Activated CD4-positive, alpha-beta T cell treated with anti-CD3 and anti-CD28 coated beads, Interleukin-2, amount 50 U/mL, for 1 hour (primary cell): ENCODE measurements at regions not wholly inside any gene's neighbourhood (a gene's known extent, or its start where the extent isn't known, plus 50 kb on each side); places are given as distances from the start of the nearest gene placed in this dataset.

Experiments
- DNase-seq: peaks from one replicate; pipeline ENCODE4 v3.0.0-alpha.2; 2020

DNA sequence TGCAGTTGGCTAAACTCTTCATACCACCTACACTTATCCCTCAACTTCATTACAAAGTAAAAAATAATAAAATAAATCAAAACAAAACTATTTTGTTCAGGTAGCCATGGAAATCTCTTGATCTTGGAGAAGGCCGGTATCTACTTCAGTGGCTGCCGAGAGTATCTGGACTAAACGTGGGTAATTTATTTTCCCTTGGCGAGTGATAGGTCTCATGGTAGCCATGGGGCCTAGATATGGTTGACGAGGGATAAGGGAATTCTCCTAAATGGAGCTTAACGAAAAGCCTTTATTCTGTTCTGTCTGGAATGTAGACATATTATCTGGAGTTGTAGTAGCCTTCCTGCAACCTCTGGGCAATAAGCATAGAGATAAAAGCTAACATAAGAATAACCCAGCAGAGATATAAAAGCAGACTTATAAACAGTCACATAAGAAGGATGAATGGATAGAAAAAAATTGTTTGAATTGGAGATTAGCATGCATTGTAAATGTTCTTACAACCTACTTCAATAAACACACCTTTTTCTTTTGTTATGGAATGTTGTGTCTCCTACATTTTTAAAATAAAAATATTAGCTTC lies 281.3 kb upstream of the ARRDC4 start:
- DNase-seq, result no peak

GRCh38 chr15:97680606-97681220 lies 279.8 kb upstream of the ARRDC4 start:
- no peak for DNase-seq

- DNase-seq, result no peak
These were observed 276.7 kb upstream of the ARRDC4 start for GRCh38 chr15:97683831-97684230.

GRCh38 chr15:97684249-97684648 lies 276.3 kb upstream of the ARRDC4 start:
- no peak for DNase-seq

- DNase-seq, result no peak
These were observed 274.2 kb upstream of the ARRDC4 start for GRCh38 chr15:97686324-97686723.

DNA sequence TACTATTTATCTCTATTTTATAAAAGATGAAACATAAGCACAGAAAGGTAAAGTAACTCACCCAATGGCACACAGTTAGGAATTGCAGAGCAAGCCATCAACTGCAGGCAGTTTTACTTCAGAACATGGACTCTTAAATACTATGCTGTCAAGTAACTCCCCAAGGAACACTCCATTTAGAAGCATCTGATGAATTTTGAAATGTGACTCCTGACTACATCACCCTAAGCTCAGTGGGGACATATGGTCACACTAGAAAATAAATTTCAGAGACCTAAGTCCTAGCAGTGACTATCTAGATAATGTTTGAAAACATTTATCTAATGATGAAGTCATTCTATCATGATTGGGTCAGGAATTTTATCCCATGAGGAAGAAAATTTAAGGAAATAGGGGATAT lies 272.8 kb upstream of the ARRDC4 start:
- DNase-seq, result no peak

- no peak for DNase-seq
These were observed 272.3 kb upstream of the ARRDC4 start for GRCh38 chr15:97688177-97688576.

DNA sequence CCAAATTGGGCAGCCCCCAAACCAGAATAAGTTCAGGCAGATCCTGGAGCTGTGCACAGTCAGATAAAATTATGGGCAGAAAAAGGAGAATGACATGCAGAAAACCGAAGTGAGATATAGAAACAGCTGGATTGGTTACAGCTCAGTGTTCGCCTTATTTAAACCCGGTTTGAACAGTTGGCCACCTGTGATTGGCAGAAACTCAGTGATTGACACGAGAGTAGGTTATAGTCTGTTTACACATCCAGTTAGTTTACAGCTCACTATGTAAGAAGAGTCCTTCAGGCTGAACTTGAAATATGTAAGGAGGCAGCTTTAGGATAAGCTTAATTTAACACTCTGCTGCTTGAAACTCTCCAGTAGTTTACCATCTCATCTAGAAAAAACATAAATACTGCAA lies 271.6 kb upstream of the ARRDC4 start:
- DNase-seq, result no peak

GRCh38 chr15:97691078-97691477 lies 269.4 kb upstream of the ARRDC4 start:
- DNase-seq, result no peak

DNA sequence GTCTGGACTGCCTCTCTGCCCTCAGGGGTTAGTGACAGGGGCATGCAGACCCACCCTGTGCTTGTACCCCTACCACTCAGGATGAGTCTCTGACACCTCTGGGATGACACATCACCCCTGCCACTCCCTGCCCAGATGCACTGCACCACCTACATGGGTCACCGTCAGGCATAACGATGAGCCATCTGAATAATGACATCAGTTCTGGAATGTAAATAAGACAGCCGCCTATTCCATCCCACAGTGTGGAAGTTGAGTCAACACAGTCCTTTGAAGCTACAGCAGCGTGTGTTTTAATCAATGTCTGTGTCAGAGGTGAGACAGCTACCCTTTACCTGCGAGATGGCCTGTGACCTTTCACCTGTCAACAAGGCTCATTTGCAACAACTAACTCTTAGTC lies 268.7 kb upstream of the ARRDC4 start:
- DNase-seq, result no peak

DNA sequence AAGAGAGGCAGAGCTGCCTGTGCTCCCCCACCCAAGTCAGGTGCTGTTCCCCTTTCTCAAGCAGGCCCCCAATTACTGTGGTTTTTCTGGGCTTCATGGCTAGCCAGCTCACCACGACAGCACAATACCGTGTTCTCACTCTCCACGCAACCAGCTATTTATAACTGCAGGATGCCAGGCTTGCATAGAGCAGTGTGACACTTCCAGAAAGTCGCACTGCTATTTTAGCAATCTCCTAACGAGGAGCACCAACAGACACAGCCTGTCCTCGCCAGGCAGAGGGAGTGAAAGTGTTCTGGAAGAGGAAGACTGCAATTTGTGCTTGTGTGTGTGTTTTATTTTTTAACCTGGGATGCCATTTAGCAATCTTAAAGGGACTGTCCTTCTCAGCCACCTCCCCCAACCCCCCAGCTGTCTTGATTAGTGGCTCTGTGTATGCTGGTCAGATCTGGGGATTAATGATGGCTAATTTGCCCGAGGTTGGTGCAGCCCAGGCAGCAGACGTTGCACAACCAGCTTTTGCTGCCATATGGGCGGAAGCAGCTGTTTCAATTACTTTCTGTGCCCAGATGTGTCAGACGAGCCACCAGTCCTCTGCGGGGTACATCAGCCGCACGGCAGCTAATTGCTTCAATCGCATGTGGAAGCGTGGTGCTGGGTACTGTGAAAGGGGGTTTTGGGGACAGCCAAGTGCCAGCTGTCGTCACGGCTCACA lies 268.0 kb upstream of the ARRDC4 start:
- DNase-seq, result no peak

DNA sequence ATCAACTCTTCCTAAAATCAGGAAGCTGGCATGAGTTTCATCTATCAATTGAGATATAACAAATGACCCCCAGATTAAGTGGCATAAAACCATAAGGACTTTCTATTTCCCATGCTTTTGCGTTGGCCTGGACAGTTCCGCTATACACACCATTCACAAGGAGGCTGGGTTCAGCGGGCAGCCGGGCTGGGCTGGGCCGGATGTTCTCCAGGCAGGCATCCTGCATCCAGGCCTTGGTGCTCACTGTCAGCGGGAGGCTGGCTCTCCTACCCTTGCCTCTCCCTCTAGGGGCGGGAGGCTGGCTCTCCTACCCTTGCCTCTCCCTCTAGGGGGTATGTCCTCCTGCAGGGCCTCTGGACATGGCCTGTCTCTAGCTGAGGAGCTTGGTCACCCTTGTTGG lies 266.0 kb upstream of the ARRDC4 start:
- no peak for DNase-seq

DNA sequence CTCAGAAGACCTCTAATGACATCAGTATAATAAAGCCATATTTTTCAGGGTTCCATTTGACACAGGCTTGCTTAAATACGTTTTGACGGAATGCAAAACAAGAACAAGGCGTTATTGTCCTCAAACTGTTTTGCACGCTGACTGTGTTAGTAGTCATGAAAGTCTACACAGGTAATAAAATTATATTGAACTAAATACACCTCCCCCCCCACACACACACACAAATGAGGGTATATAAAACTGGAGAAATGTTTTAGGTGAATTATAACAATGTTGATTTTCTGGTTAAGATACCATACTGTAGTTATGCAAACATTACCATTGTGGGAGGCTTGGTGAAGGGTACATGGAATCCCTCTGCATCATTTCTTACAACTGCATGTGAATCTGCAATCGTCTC lies 257.1 kb upstream of the ARRDC4 start:
- no peak for DNase-seq

DNA sequence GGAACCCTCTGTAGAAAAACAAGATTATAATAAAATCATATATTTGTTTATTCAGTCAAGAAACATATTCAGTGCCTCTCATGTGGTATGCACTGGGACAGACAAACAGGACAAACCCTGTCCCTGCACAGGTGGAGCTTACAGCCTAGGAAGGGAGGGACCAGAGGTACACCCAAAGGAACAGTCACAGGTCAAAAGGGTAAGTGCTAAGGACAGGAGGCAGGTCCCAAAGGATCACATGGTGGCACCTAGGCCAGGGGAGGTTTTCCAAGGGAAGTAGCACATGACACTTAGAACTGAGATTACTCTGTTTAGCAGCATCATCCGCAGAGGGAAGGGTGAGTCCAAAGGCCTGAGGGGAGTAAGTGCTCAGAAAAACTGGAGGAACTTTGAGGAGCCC lies 254.4 kb upstream of the ARRDC4 start:
- no peak for DNase-seq

DNA sequence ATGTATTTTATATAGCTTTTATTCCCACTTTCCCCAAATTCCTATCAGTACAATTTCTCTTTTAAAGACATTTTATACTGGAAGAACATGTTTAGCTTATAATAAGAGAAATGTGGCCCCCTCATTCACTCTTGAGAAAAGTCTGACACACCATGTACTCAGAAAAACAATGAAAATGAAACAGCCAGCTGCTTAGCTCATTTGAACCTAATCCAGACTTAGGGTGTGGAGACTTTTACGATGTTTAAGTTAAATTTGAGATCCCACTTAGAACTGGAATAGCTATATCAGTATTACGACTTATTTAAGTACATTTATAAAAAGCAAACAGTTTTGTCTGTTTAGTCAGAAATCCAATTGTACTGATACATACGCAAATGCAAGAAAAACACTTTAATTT lies 252.3 kb upstream of the ARRDC4 start:
- DNase-seq, result no peak

GRCh38 chr15:97712530-97712929 lies 248.0 kb upstream of the ARRDC4 start:
- no peak for DNase-seq

- DNase-seq, result no peak
These were observed 242.7 kb upstream of the ARRDC4 start for GRCh38 chr15:97717806-97718205.

DNA sequence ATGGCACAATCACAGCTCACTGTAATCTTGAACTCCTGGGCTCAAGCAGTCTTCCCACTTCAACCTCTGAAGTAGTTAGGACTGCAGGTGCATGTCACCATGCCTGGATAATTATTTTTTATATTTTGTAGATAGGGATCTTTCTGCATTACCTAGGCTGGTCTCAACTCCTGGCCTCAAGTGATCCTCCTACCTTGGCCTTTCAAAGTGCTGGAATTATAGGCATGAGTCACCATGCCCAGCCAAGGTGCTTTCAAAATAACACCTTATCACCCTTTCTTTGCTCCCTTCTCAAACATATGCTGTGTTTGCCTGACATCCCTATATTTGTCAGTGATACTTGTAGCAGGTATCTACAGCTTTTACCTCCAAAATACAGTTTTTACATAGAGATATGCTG lies 242.0 kb upstream of the ARRDC4 start:
- DNase-seq, result no peak

DNA sequence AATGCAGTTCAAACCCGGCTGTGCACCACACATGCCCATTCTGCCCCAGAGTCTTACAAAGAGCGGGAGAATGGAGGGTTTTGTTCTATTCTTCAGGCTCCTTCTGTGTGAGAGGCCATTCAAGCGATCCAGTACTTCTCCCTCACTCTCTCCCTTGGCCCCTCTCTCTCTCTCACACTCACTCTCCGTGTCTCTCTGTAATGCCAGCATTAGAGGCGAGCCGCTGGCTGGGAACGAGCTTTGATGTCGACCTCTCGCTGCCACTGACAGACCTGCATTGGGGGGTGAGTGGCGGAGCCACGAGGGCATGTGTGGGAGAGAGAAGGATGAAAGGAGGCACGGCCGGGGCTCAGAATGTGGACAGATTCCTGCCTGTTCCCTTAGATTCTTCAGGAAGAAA lies 231.7 kb upstream of the ARRDC4 start:
- DNase-seq, result no peak

DNA sequence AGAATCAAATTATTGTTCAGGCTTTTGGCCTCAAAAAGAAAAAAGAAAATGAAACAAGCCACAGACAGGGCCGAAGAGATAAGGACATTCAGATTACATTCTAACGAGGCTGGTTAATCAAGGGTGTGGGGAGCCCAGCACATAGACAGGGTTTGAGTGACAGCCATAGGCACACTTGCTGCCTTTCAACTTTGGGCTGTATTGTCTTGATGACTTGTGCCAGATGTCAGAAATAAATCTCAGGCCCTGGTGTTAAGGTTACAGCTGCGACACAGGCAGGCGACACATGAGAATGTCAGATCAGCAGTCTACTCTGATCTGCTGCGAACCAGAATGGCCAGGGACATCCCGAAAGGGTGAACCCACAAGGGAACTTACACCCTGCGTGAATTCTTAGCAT lies 231.2 kb upstream of the ARRDC4 start:
- no peak for DNase-seq

DNA sequence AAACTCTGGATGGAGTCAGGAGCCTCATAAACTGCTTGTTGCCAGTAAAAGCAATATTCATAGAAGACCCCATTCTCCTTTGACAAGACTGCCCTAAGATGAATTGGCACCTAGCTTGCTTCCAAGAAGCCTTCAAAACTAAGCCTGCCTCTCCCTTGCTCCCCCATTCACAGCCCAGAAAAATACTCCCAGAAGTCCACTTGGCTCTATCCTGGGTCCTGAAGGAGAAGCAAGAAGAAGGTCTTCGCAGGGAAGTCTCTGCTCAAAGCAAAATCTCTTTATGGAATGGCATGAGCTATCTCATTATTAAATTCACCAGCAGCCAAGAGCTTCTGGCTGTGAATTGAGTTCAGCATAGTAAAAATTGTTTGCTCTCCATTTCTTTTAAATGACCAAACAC lies 230.2 kb upstream of the ARRDC4 start:
- DNase-seq, result no peak

DNA sequence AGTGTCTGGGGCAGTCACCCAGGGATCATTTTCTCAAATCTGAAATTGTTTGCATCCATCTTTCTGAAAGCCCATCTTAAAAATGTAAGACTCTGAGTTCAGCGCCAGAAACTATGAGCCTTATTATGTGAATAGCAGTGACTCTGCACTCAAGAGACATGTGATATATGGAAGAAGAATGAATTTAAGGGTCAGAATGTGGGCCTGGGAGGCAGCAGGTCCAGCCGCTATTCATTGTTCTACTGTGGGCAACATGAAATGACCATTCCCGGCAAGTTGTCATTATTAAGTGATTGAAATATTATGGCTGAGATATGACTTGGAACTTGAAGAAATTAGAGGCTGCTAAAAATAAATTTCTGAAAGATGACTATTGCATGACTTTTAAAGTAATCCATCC lies 228.6 kb upstream of the ARRDC4 start:
- DNase-seq, result no peak

DNA sequence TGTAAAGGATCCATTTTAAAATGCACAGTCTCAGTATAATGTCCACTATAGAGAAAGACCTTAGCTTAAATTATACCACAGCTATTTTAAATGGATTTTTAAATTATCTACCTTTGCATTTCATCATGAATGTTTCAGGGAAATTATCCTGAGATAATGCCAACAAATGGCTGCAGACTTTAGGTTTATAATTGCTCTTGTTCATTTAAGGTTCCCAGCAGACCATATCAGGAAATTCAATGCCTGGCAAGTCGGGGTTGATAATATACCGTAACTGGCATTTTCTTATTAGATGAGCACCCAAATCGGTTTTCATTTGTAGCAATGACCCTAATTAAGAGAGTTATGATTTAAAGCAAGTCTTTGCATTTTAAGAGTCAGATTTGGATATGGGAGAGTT lies 227.1 kb upstream of the ARRDC4 start:
- no peak for DNase-seq

- DNase-seq, result no peak
These were observed 223.8 kb upstream of the ARRDC4 start for GRCh38 chr15:97736748-97737147.
